Stomach (tissue), 8 donors: ENCODE measurements at regions not wholly inside any gene's neighbourhood (a gene's known extent, or its start where the extent isn't known, plus 50 kb on each side); places are given as distances from the start of the nearest gene placed in this dataset.

Experiments
- DNase-seq, 2 donors: peaks; one replicate each; pipeline versions ENCODE4 v3.0.0 to v3.0.0-alpha.2; 2013 to 2019
- H3K27ac ChIP-seq, 5 donors: fragments of 200-600 bp in 4 of 5; sonication (generic) in 4 of 5; one replicate each; pipeline ENCODE4 v1.5.1; 2013 to 2019; ENCODE audit warnings: mild to moderate bottlenecking in 1 of 5, moderate library complexity in 1 of 5
- H3K27me3 ChIP-seq, 3 donors: fragments of 200-600 bp; sonication (generic); one replicate each; pipeline ENCODE4 v1.5.1; 2017 to 2019; ENCODE audit warnings: mixed run types in 1 of 3
- H3K36me3 ChIP-seq, 4 donors: fragments of 200-600 bp; sonication (generic); 1 replicate in 3 of 4; 2 replicates in 1 of 4; pipeline ENCODE4 v1.5.1; 2016 to 2019
- H3K4me1 ChIP-seq, 4 donors: fragments of 200-600 bp; sonication (generic); one replicate each; pipeline ENCODE4 v1.5.1; 2016 to 2019
- H3K4me3 ChIP-seq, 4 donors: fragments of 200-600 bp; sonication (generic) in 3 of 4; one replicate each; pipeline ENCODE4 v1.5.1; 2016 to 2019; ENCODE audit warnings: mild to moderate bottlenecking in 1 of 4
- H3K9me3 ChIP-seq, 4 donors: fragments of 200-600 bp; sonication (generic); one replicate each; pipeline ENCODE4 v1.5.1; 2016 to 2019
- CTCF ChIP-seq, 7 experiments: fragments of 450-650 bp in 4 of 7; fragments of 200-600 bp in 3 of 7; sonication (generic) in 3 of 7; IDR thresholded peaks; one replicate each; pipeline ENCODE4 v1.5.1; 2016 to 2019; ENCODE audit warnings: antibody characterized with exemption in 7 of 7, control low read depth in 2 of 7, mild to moderate bottlenecking in 1 of 7
- EP300 ChIP-seq: sonication (generic); formaldehyde crosslinking; IDR thresholded peaks from one replicate; pipeline ENCODE4 v1.6.1; 2017; ENCODE audit warnings: antibody characterized with exemption
- POLR2A ChIP-seq, 4 donors: fragments of 450-650 bp; IDR thresholded peaks; one replicate each; pipeline ENCODE4 v1.6.1; 2016; ENCODE audit warnings: antibody characterized with exemption in 4 of 4, control low read depth in 2 of 4, mild to moderate bottlenecking in 1 of 4, moderate library complexity in 1 of 4
- POLR2AphosphoS5 ChIP-seq, 3 donors: sonication (generic); formaldehyde crosslinking; IDR thresholded peaks; one replicate each; pipeline ENCODE4 v1.6.1; 2016; ENCODE audit warnings: antibody characterized with exemption in 3 of 3
- WGBS, 5 donors: extraction: QIAGEN DNeasy Blood & Tissue Kit in 3 of 5; methylation state at CpG; one replicate each; pipeline versions ENCODE4 v1.1.5 to v1.1.7; 2013 to 2018; 5-methylcytosine and 5-hydroxymethylcytosine counted together
- intact Hi-C: fragments of 100-400 bp; cut with DNase I; formaldehyde crosslinking; loops from one replicate; pipeline ENCODE4 v1.15.1; 2023; ENCODE audit warnings: low total_unique reads
- donor health status: healthy with polysubstance abuse.
- donor health status: Bipolar disorder and iron deficiency.
- donor health status: healthy.

DNA sequence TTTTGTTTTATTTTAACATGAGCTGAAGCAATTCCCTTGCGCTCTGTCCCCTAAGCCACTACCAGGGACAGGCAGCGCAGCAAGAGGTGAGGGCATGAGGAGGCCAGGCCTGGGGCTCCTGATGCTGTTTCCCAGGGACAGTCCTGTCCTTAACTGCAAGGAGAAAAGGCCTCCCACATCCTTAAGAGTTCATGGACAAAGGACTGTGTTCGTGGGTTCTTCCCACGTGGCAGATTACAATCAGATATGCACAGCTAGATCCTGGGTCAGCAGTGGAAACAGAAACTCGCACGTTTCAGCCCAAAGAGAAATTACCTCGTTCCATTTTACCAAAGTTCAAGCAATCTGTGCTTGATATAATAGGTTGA is 85.8 kb downstream of the MIS18A start:
- Histone ChIP-seq H3K27ac (no peak overlapping the region), H3K4me3 (no peak overlapping the region), H3K36me3 (no peaks in the 10 kb centered on the region), H3K27me3 (peaks cover 0 to 4% (median 0%) of the 10 kb centered on the region in 3 donors), H3K4me1 (peaks cover 0 to 7% (median 0%) of the 10 kb centered on the region in 4 donors), H3K9me3 (no peaks in the 10 kb centered on the region)
- 72 to 78% (median 76%) methylated on average over 7 of the region's 7 CpGs for WGBS, 5 donors
- no peak for DNase-seq
- intact Hi-C loops: no loop called here
- TF ChIP-seq POLR2AphosphoS5 (IDR thresholded peaks at IDR 0.05): no peak
- TF ChIP-seq EP300: no peak
- no peak for TF ChIP-seq POLR2A (IDR thresholded peaks at IDR 0.05)
- TF ChIP-seq CTCF (IDR thresholded peaks at IDR 0.05): no peak

DNA sequence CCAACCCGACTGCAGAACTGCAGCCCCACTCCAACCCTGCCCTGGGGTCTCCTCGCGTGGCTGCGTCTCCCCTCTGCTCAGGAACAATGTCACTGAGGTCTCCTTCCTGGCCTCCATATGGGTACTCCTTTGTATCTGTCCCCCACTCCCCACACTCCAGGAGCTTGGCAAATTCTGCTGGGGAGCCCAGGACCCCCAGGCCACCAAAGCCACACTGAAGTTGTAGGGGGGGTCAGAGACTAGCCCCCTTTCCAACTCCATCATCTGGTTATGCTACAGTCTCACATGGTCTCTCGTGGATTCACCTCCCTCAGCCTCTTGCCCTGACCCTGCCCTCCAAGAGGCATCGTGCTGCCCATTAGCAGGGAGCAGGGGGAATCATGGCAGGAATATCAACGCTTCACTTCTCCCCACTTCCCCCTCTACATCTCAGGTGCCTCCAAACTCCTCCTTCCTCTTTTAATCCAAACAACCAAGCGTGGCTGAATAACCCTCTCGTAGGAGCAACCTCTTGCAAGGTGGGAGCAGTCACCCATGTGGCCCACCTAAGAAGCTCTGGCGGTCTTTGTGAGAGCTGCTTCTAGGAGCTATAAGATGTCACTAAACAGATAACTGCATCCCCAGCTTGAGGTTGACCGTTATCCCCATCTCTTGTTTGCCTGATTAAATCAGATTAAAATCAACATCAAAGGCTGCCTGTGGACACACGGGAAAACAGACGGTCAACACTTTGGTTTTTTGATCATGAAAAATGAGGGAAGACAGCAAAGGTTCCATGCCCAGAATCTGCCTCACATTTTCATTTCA is 86.4 kb downstream of the MIS18A start:
- no peak overlapping the region for H3K4me3 ChIP-seq
- H3K27me3 ChIP-seq: peaks cover 0 to 4% (median 0%) of the 10 kb centered on the region in 3 donors
- DNase-seq: no peak
- H3K36me3 ChIP-seq: no peaks in the 10 kb centered on the region
- no peak for TF ChIP-seq POLR2A (IDR thresholded peaks at IDR 0.05)
- TF ChIP-seq EP300: no peak
- no peak for TF ChIP-seq CTCF (IDR thresholded peaks at IDR 0.05)
- no peak for TF ChIP-seq POLR2AphosphoS5 (IDR thresholded peaks at IDR 0.05)
- H3K27ac ChIP-seq: no peak overlapping the region
- H3K9me3 ChIP-seq: no peaks in the 10 kb centered on the region
- peaks cover 0 to 1% (median 0%) of the 10 kb centered on the region in 4 donors for H3K4me1 ChIP-seq
- intact Hi-C loops: no loop called here
- WGBS, 5 donors: 70 to 78% (median 73%) methylated on average over 13 of the region's 13 CpGs

DNA sequence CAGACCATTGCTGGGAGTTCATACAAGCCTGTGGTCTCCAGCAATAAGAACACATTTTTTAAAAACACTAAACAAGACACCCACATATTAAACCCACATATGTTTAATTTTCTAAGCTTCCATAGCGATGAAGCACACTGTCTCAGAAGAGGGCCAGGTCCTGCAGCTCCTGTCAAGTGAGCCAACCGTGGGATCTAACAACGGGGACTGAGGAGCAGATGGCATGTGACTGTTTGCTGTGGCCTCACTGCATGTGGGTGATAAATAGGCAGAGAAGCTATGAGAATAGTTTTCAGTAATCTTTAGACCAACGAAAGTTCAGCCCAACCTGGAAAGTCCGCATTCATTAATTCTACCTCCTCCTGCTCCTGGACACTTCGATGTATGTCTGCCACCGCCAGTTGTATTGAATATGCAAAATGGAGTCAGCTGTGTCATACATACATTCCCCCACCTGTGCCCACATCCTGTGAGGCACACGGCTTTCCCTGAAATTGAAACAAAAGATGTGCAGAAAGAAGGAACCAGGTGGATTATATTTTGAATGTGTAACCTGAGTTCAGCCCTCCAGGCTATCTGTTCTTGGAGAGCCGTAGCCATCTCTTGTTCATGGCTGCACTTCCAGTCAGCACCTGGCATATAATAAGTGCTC is 88.2 kb downstream of the MIS18A start:
- WGBS, 5 donors: 60 to 71% (median 62%) methylated on average over 9 of the region's 9 CpGs
- Histone ChIP-seq H3K4me1 (no peaks in the 10 kb centered on the region), H3K27ac (no peak overlapping the region), H3K36me3 (no peaks in the 10 kb centered on the region), H3K9me3 (no peaks in the 10 kb centered on the region), H3K4me3 (no peak overlapping the region), H3K27me3 (peaks cover 0 to 4% (median 0%) of the 10 kb centered on the region in 3 donors)
- intact Hi-C loops: no loop called here
- no peak for DNase-seq
- TF ChIP-seq CTCF (IDR thresholded peaks at IDR 0.05) (no peak), POLR2AphosphoS5 (IDR thresholded peaks at IDR 0.05) (no peak), EP300 (no peak), POLR2A (IDR thresholded peaks at IDR 0.05) (no peak)

DNA sequence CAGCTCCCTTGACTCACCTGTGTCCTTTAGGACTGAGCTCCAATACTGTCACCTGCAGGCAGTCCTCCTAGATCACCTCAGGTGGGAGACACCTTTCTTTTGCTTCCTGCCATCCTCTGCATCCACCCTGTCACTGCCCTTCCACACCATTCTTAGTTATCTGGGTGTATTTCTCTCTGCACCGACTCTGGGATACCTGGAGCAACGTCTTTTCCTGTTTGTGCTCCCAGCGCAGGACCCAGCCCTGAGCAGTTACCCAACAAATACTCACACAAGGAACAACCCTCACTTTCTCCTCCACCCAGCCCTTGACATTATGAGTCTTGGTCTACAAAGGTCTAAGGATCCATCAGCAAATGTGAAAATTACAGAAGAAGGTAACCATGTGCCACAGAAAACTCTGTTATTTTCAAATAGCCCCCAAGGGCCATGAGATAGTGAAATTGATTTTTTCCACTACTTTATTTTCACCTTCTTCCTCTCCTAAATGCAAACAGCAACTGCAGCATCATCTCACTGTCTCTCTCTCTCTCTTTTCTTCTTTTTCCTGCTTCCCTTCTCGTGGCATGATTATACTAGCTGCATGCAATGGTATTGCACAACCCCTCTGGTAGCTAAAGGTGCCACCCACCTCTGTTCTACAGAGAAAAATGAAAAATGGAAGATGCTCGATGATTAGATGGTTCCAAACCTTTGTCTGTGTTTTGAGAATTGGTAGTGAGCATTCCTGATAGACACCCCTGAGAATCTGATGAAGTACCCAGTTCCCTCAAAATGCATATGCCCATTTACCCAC is 89.0 kb downstream of the MIS18A start:
- Histone ChIP-seq H3K4me1 (no peaks in the 10 kb centered on the region), H3K9me3 (no peaks in the 10 kb centered on the region), H3K27ac (no peak overlapping the region), H3K27me3 (peaks cover 0 to 4% (median 0%) of the 10 kb centered on the region in 3 donors), H3K36me3 (no peaks in the 10 kb centered on the region), H3K4me3 (no peak overlapping the region)
- intact Hi-C loops: no loop called here
- TF ChIP-seq POLR2A (IDR thresholded peaks at IDR 0.05): no peak
- TF ChIP-seq POLR2AphosphoS5 (IDR thresholded peaks at IDR 0.05): no peak
- no peak for TF ChIP-seq EP300
- TF ChIP-seq CTCF (IDR thresholded peaks at IDR 0.05): no peak
- DNase-seq: no peak
- 71 to 81% (median 77%) methylated on average over 5 of the region's 5 CpGs for WGBS, 5 donors
